ENCODE measurements at regions not wholly inside any gene's neighbourhood (a gene's known extent, or its start where the extent isn't known, plus 50 kb on each side); places are given as distances from the start of the nearest gene placed in this dataset.
"Not testable (repeated sequence)": the region's sequence is repeated elsewhere in the genome, so short reads cannot be mapped to it uniquely, and the experiment has no call there.

- DNase-seq (ENCODE audit: extremely low read depth, low read depth): no peak
- no peak for TF ChIP-seq CTCF (IDR thresholded peaks at IDR 0.05; ENCODE audit: low read depth, low read length)
Measured at GRCh38 chr5:92041911-92042660, 659.0 kb upstream of the ARRDC3 start.

- DNase-seq (ENCODE audit: extremely low read depth, low read depth): no peak
- TF ChIP-seq CTCF (IDR thresholded peaks at IDR 0.05; ENCODE audit: low read depth, low read length): no peak
Measured at GRCh38 chr5:92041206-92041605, 658.1 kb upstream of the ARRDC3 start.

GRCh38 chr5:92029792-92030191 is 646.7 kb upstream of the ARRDC3 start:
- not testable (repeated sequence) for DNase-seq (ENCODE audit: extremely low read depth, low read depth)

GRCh38 chr5:92023555-92023954 is 640.4 kb upstream of the ARRDC3 start:
- TF ChIP-seq CTCF (IDR thresholded peaks at IDR 0.05; ENCODE audit: low read depth, low read length): no peak
- no peak for DNase-seq (ENCODE audit: extremely low read depth, low read depth)

GRCh38 chr5:92023141-92023471 is 640.0 kb upstream of the ARRDC3 start:
- TF ChIP-seq CTCF (IDR thresholded peaks at IDR 0.05; ENCODE audit: low read depth, low read length): no peak
- DNase-seq (ENCODE audit: extremely low read depth, low read depth): no peak

- DNase-seq (ENCODE audit: extremely low read depth, low read depth): no peak
- no peak for TF ChIP-seq CTCF (IDR thresholded peaks at IDR 0.05; ENCODE audit: low read depth, low read length)
Measured at GRCh38 chr5:92022415-92023140, 639.5 kb upstream of the ARRDC3 start.

- DNase-seq (ENCODE audit: extremely low read depth, low read depth): no peak
- TF ChIP-seq CTCF (IDR thresholded peaks at IDR 0.05; ENCODE audit: low read depth, low read length): no peak
Measured at GRCh38 chr5:92019376-92019990, 636.4 kb upstream of the ARRDC3 start.
